Smooth muscle cell (in vitro differentiated cells): ENCODE measurements at regions not wholly inside any gene's neighbourhood (a gene's known extent, or its start where the extent isn't known, plus 50 kb on each side); places are given as distances from the start of the nearest gene placed in this dataset.

Experiments
- DNase-seq: peaks from one replicate; lab custom pipeline; 2025; ENCODE audit not compliant: unreplicated experiment; lab: John Stamatoyannopoulos, UW
- H2AFZ ChIP-seq: fragments of 200-600 bp; sonication (generic); 2 replicates; pipeline ENCODE4 v1.6.0; 2016; ENCODE audit warnings: antibody characterized with exemption, low read depth, mild to moderate bottlenecking
- H3F3A ChIP-seq: fragments of 200-600 bp; sonication (generic); 2 replicates; pipeline ENCODE4 v1.6.0; 2017; ENCODE audit warnings: antibody characterized with exemption, low read depth
- H3K27ac ChIP-seq: fragments of 200-600 bp; sonication (generic); 2 replicates; pipeline ENCODE4 v1.5.1; 2016; ENCODE audit warnings: low read depth, mild to moderate bottlenecking
- H3K27me3 ChIP-seq: fragments of 200-600 bp; sonication (generic); 2 replicates; pipeline ENCODE4 v1.6.1; 2016; ENCODE audit warnings: low read depth, mild to moderate bottlenecking
- H3K36me3 ChIP-seq: fragments of 200-600 bp; sonication (generic); 2 replicates; pipeline ENCODE4 v1.5.1; 2016; ENCODE audit warnings: low read depth
- H3K4me1 ChIP-seq: fragments of 200-600 bp; sonication (generic); 2 replicates; pipeline ENCODE4 v1.5.1; 2016; ENCODE audit warnings: low read depth
- H3K4me2 ChIP-seq: fragments of 200-600 bp; sonication (generic); 2 replicates; pipeline ENCODE4 v1.6.0; 2016; ENCODE audit warnings: mild to moderate bottlenecking
- H3K4me3 ChIP-seq: fragments of 200-600 bp; sonication (generic); 2 replicates; pipeline ENCODE4 v1.5.1; 2016; ENCODE audit warnings: mild to moderate bottlenecking
- H3K79me2 ChIP-seq: fragments of 200-600 bp; sonication (generic); 2 replicates; pipeline ENCODE4 v1.6.0; 2016; ENCODE audit warnings: low read depth, mild to moderate bottlenecking
- H3K9ac ChIP-seq: fragments of 200-600 bp; sonication (generic); 2 replicates; pipeline ENCODE4 v1.6.0; 2016; ENCODE audit warnings: low read depth
- H3K9me3 ChIP-seq: fragments of 200-600 bp; sonication (generic); replicated peaks from 2 replicates; pipeline ENCODE4 v1.5.1; 2016; ENCODE audit warnings: low read depth
- H4K20me1 ChIP-seq: fragments of 200-600 bp; sonication (generic); 2 replicates; pipeline ENCODE4 v1.6.0; 2016; ENCODE audit warnings: low read depth
- WGBS: methylation state at CpG from one replicate; pipeline ENCODE4 v1.1.7; 2016; ENCODE audit warnings: low lambda C conversion rate; 5-methylcytosine and 5-hydroxymethylcytosine counted together
- TF ChIP-seq, protein P1 (sequence below): fragments of 200-600 bp; sonication (generic); IDR thresholded peaks from 2 replicates; pipeline ENCODE4 v1.5.1; 2017; ENCODE audit warnings: borderline replicate concordance, mild to moderate bottlenecking, antibody characterized with exemption; ENCODE audit not compliant: insufficient read depth, poor library complexity, severe bottlenecking

DNA sequence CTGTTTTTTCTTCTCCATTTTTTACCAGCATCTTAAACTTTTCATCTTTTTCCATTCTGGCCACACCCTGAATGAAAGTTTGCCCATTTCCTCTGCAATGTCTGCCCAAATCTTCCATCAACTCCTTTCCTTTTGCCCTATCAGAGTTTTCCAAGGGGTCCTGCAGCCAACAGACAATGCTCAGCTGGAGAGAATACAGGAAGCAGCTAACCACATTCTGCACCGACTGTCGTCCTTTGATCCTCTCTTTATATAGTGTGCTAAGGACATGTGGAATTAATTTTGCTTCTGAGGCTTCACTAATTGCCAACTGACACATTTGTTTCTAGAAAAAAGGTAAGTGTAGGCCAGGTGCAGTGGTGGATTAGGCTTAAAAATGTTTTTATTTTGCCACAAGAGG is 50.5 kb upstream of the DLX2 start:
- H3K79me2 ChIP-seq = no peaks in the 10 kb centered on the region
- WGBS = 51% methylated on average over 2 of the region's 2 CpGs
- H3K27me3 ChIP-seq = peaks cover 4% of the 10 kb centered on the region
- TF ChIP-seq, protein P1, sequence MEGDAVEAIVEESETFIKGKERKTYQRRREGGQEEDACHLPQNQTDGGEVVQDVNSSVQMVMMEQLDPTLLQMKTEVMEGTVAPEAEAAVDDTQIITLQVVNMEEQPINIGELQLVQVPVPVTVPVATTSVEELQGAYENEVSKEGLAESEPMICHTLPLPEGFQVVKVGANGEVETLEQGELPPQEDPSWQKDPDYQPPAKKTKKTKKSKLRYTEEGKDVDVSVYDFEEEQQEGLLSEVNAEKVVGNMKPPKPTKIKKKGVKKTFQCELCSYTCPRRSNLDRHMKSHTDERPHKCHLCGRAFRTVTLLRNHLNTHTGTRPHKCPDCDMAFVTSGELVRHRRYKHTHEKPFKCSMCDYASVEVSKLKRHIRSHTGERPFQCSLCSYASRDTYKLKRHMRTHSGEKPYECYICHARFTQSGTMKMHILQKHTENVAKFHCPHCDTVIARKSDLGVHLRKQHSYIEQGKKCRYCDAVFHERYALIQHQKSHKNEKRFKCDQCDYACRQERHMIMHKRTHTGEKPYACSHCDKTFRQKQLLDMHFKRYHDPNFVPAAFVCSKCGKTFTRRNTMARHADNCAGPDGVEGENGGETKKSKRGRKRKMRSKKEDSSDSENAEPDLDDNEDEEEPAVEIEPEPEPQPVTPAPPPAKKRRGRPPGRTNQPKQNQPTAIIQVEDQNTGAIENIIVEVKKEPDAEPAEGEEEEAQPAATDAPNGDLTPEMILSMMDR = no peak
- H2AFZ ChIP-seq = no peak overlapping the region
- no peak overlapping the region for H3K9ac ChIP-seq
- H3K27ac ChIP-seq = no peak overlapping the region
- peaks cover 7% of the 10 kb centered on the region for H3K4me1 ChIP-seq
- no peaks in the 10 kb centered on the region for H4K20me1 ChIP-seq
- peak overlapping the region; percentile 22 for H3K4me2 ChIP-seq
- H3K36me3 ChIP-seq = no peaks in the 10 kb centered on the region
- no peak overlapping the region for H3K4me3 ChIP-seq
- DNase-seq = no peak
- H3K9me3 ChIP-seq = no peaks in the 10 kb centered on the region
- no peaks in the 10 kb centered on the region for H3F3A ChIP-seq

GRCh38 chr2:172153757-172154156 is 51.1 kb upstream of the DLX2 start:
- peaks cover 7% of the 10 kb centered on the region for H3K4me1 ChIP-seq
- H3K4me3 ChIP-seq = no peak overlapping the region
- peaks cover 4% of the 10 kb centered on the region for H3K27me3 ChIP-seq
- H4K20me1 ChIP-seq = no peaks in the 10 kb centered on the region
- H3F3A ChIP-seq = no peaks in the 10 kb centered on the region
- no peak overlapping the region for H3K27ac ChIP-seq
- H2AFZ ChIP-seq = no peak overlapping the region
- H3K36me3 ChIP-seq = no peaks in the 10 kb centered on the region
- no peaks in the 10 kb centered on the region for H3K9me3 ChIP-seq
- H3K4me2 ChIP-seq = peak overlapping the region; percentile 50
- DNase-seq = no peak
- no peaks in the 10 kb centered on the region for H3K79me2 ChIP-seq
- TF ChIP-seq, protein P1 = no peak
- no peak overlapping the region for H3K9ac ChIP-seq

DNA sequence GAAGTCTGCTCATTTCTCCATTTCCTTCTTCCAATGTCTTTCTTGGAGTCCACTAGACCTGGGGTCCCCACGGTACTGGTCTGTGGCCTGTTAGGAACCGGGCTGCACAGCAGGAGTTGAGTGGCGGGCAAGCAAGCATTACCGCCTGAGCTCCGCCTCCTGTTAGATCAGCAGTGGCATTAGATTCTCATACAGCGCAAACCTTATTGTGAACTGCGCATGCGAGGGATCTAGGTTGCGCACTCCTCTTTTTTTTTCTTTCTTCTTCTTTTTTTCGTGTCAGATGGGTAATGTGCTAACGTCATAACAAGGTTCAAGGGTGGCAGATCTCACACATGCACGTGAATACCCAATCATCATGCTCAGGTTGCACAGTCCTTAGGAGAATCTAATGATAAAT is 53.1 kb upstream of the DLX2 start:
- no peak overlapping the region for H2AFZ ChIP-seq
- DNase-seq = no peak
- no peak overlapping the region for H3K4me2 ChIP-seq
- no peaks in the 10 kb centered on the region for H4K20me1 ChIP-seq
- TF ChIP-seq, protein P1 = no peak
- H3K36me3 ChIP-seq = no peaks in the 10 kb centered on the region
- H3K27ac ChIP-seq = no peak overlapping the region
- H3K27me3 ChIP-seq = peaks cover 4% of the 10 kb centered on the region
- no peaks in the 10 kb centered on the region for H3K9me3 ChIP-seq
- H3K4me1 ChIP-seq = peaks cover 7% of the 10 kb centered on the region
- no peak overlapping the region for H3K4me3 ChIP-seq
- H3K79me2 ChIP-seq = no peaks in the 10 kb centered on the region
- no peak overlapping the region for H3K9ac ChIP-seq
- WGBS = 86% methylated on average over 12 of the region's 12 CpGs
- H3F3A ChIP-seq = no peaks in the 10 kb centered on the region

GRCh38 chr2:172160839-172161238 is 58.1 kb upstream of the DLX2 start:
- TF ChIP-seq, protein P1 = no peak
- WGBS = 90% methylated on average over 1 of the region's 1 CpG
- Histone ChIP-seq H3K36me3 (no peaks in the 10 kb centered on the region), H3F3A (no peaks in the 10 kb centered on the region), H3K27ac (no peak overlapping the region), H3K27me3 (peaks cover 4% of the 10 kb centered on the region), H2AFZ (no peak overlapping the region), H3K9me3 (no peaks in the 10 kb centered on the region), H3K4me1 (no peaks in the 10 kb centered on the region), H3K79me2 (no peaks in the 10 kb centered on the region), H4K20me1 (no peaks in the 10 kb centered on the region), H3K4me3 (no peak overlapping the region), H3K4me2 (no peak overlapping the region), H3K9ac (no peak overlapping the region)
- no peak for DNase-seq
